Pulmonary artery endothelial cell (primary cell): ENCODE measurements at regions not wholly inside any gene's neighbourhood (a gene's known extent, or its start where the extent isn't known, plus 50 kb on each side); places are given as distances from the start of the nearest gene placed in this dataset.

Experiments
- DNase-seq: peaks from one replicate; pipeline ENCODE4 v3.0.0-alpha.2; 2011; ENCODE audit warnings: low read depth, low spot score

- no peak for DNase-seq
Observed at GRCh38 chr6:146903451-146903850, 300.8 kb upstream of the STXBP5 start.

DNA sequence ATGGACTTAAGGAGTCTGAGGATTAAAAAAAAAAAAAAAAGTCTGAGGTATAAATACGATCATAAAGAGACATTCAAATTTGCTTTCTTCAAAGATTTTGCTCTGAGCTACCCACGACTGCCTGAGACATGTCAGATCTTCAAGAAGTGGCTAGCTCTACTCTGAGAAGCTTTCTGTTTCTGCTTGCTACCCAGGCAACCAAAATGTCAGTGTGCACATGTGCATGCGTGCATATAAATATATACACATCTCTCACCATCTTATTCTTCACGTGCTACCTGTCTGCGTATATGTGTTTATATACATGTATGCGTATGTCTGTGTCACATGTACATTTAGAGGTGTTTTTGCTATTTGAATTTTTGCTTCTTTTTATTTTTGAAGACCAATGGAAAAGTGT lies 299.6 kb upstream of the STXBP5 start:
- no peak for DNase-seq

GRCh38 chr6:146905181-146905704 lies 299.0 kb upstream of the STXBP5 start:
- peak; percentile 22 for DNase-seq

- DNase-seq: no peak
Observed at GRCh38 chr6:146908786-146909185, 295.4 kb upstream of the STXBP5 start.

DNA sequence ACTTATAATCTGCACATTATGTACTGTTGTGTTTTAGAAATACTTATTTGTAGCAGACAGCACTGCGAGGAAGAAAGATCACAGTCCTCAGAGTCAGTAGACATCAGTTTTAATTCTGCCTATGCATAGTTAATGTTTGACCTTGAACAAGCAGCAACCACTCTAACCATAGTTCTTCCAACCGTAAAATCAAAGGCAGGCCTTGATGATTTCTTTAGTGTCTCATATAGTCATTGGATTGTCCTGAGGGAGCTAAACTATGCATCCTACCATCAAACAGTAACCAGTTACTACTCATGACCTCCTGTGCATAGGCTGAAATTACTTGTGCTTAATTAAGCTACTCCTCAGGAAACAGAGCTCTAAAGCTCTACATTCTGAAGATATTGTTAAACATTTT lies 294.8 kb upstream of the STXBP5 start:
- no peak for DNase-seq

DNA sequence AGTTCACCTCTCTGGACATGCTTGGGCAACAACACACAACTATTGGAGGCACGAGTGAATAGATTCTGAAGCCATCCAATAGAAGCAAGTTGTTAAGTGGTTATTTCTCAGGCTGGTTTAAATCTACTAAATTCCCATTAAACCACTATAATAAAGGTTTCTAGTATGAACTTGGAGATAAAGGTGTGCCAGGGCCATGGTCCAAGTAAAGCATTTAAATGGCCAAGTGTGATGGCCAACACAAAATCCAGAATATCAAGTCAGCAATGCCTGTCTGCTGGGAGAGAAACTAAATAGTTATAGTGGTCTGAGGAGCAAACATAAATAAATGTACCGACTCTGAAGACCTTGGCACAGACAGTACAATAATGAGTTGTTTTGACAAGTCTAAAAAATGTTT lies 294.3 kb upstream of the STXBP5 start:
- DNase-seq: no peak

DNA sequence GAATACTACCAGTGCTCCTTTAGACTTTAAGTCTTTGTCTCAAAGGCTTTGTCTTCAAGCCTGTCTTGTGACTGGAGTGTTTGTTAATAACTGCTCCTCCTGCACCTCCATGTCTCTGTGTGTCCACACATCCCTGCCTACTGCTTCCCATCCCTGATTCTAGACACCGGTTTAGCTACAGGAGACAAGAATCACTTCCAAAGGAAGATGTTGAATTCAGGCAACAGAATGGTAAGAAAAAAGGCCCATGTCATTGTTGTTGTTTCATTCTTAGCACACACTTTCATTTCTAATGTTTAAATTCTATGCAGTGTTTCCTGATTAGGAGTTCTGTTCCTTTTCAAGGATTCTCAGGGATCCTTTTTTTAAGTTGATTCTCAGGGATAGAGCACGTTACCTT lies 293.6 kb upstream of the STXBP5 start:
- no peak for DNase-seq

DNA sequence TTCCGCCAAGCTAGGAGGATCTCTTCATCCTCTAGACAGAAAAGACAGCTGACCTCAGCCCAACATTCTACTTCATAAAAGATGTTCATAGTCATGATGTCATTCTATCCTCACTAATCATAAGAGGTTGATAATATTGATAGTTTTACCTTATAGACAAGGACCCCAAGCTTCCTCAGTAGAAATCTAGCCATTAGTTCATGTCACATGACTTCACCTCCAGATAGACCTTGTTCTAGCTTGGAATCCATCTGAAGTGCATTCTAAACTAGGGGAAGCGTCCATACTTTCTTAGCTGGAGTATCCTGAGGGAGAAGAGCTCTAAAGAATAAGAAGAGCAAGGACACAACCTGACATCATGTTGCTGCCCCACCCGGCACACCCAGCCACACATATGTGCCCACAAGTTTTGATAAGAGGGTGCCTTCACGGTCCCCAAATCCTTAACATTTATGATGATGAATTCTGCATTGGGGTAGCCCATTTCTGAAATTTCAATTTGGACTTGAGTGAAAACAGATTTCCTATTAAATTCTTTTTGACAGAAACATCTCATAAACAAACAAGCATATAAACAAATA lies 292.5 kb upstream of the STXBP5 start:
- DNase-seq: no peak

- no peak for DNase-seq
Observed at GRCh38 chr6:146912730-146913685, 291.2 kb upstream of the STXBP5 start.

DNA sequence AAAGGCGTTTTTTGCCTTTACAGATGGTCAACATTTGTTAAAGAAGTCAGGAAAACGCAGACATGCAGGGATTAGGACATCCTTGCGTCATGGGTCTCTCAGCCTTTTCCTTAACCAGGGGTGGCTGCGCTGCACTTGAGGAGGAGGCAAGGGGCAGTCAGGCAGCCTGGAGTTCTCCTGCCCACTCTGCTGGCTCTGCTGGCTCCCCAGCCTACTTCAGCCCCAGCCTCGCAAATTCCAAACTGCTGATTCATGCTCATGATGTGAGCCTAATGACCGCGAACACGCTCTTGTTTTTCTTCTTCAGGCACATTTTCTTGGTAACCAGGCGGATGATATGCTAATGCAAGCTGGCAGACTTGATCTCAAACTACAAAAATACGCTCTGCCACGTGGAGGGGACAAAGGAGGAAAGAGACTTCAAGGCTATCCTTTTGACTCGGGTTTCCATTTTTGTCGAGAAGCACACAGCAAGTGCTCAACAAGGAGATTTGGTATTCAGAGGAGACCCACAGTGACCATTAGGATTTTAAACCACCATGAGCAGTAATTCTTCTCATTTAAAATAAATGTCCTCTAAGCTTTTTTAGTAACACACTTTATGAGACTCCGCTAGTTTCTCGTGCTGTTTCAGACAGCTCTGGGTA lies 290.3 kb upstream of the STXBP5 start:
- DNase-seq: peak; percentile 92

DNA sequence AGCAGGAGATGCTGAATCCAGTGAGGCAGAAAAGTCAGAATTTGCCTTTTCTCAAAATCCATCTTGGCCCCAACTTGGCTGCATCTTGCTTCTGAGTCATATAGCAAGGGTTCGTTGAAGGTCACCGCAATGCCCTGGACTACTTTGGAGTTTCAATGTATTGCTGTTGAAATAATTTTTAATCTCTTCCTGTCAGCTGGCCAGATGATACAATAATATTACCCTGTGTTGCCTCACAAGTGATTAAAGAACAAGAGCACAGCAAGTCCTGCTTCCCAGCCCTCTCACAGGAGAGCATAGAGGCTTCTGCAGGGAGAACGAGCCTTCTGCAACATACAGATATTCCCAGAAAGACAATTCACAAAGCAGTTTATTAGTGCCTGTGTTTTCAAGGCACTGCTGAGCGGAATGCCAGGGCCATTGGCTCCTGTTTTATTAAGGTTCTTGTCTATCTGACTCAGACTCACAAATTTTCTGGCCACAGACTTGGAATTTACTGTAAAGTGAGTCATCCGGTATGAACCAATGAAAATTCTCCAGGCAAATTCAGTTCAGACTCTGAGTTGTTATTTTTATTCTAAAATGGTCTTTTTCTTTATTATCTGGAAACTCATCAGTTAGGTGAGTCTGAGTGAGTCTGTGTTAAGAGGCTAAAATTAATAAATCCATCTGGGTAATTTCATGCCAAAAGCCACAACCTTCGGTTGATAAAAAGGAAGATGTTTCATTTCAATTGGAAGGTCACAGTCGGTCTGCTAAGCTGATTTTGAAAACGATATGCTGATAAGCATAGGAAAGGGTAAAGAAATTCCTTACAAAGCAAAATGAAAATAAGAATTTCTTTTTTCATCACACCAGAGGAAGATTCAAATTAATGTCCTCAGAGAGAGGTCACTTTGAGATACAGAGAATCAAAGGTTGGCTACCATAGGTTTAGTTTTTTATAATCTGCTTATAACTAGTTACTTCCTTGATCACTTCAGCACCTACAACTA lies 289.4 kb upstream of the STXBP5 start:
- DNase-seq: peak; percentile 86

DNA sequence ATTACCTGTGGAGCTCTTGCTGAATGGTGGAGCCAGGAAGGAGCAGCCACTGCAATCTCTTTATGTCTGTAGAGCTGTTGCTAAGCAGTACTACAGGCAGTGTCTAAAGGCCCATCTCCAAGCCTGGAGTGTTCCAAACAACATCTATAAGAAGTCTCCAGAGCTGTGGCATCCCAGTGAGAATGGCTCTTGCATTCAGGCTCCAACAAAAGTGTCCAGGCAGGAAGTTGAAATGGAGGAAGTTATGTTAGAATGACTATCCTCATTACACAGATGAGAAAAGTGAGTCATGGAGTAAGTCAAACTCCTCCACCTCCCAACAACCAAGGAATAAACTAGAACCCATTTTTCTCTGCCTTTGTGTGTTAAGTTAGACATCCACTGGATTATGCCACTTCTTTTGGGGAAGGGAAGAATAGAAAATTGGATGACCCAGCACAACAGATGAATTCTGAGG lies 288.5 kb upstream of the STXBP5 start:
- no peak for DNase-seq

- DNase-seq: no peak
Observed at GRCh38 chr6:146916435-146917025, 287.7 kb upstream of the STXBP5 start.

DNA sequence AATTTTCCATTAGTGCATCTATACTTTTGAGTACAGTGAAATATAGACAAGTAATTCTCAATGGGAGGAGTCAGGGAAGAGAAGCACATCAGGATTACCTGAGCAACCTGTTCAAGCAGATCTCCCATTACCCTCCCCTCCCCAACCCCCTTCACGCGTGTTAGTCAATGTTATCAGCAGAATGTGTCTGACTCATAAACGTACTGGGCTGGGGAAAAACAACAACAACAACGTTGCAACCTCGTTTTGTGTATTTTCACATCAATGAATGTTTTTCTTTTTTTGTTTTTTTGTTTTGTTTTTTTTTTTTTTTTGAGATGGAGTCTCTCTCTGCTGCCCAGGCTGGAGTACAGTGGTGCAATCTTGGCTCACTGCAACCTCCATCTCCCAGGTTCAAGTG lies 287.0 kb upstream of the STXBP5 start:
- no peak for DNase-seq

- no peak for DNase-seq
Observed at GRCh38 chr6:146917979-146918378, 286.2 kb upstream of the STXBP5 start.

DNA sequence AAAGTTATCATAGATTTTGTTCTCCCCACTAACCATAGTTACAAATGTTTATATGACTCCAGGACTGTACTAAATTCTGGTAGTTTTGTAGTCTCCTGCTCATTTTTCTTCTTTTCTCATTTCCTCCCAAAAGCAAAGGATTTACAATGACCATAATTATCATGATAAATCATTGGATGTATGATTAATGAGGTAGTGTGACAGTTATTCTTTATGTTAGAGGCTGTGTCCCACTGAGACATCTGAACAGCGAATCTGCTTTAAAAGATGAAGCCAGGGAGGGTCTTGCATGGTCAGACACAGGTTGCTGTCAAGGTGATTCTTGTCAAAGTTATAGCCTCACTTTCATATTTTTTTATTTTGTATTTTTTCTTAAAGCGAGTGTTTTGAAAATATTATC lies 285.2 kb upstream of the STXBP5 start:
- no peak for DNase-seq

- no peak for DNase-seq
Observed at GRCh38 chr6:146923205-146923833, 280.9 kb upstream of the STXBP5 start.

DNA sequence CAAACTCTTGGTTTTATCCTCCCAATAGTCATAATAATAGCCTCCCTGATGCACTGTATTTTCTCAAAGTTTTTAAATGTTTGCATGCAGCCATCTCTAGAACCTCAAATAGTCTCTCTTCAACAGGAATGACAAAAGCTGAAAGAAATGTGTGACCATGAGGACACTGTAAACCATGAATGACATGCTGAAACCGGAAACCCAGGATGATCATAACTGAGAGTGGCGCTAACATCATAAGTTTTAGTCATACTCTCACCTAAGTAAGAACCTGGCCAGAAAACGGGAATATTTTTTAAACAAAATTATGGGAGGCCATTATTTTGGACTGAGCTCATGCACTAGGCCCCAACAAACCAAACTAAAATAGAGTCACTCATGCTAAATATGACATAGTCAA lies 278.4 kb upstream of the STXBP5 start:
- DNase-seq: no peak

DNA sequence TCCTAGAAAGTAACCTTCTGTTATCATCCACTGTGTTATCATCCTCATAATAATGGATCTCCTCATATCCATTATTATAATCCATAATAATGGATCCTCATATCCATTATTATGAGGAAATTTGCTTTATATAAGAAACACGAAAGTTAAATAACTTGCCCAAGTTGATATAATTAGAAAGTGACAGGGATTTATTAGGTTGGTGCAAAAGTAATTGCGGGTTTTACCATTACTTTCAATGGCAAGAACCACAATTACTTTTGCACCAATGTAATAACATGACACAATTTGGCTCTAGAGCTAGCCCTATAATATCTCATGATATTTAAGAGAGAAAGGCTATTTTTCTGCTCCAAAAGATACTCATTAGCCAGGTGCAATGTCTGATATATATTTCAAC lies 275.7 kb upstream of the STXBP5 start:
- DNase-seq: no peak

GRCh38 chr6:146931214-146931613 lies 273.0 kb upstream of the STXBP5 start:
- no peak for DNase-seq
